AG10803 (cell line): ENCODE measurements at regions not wholly inside any gene's neighbourhood (a gene's known extent, or its start where the extent isn't known, plus 50 kb on each side); places are given as distances from the start of the nearest gene placed in this dataset.

Experiments
- DNase-seq: peaks from one replicate; pipeline ENCODE4 v3.0.0; 2010; ENCODE audit warnings: low read depth
- H3K4me3 ChIP-seq: 2 replicates; pipeline ENCODE4 v1.5.1; 2011; ENCODE audit warnings: mild to moderate bottlenecking, low read length, control low read depth
- CTCF ChIP-seq: conservative IDR thresholded peaks from 2 replicates; pipeline ENCODE4 v1.5.1; 2011; ENCODE audit warnings: mild to moderate bottlenecking, low read length, control low read depth, inconsistent platforms

GRCh38 chr4:72983709-72984108 lies 85.8 kb downstream of the COX18 start:
- TF ChIP-seq CTCF = no peak
- no peak for DNase-seq
- no peak overlapping the region for H3K4me3 ChIP-seq

- TF ChIP-seq CTCF = no peak
- no peak for DNase-seq
- H3K4me3 ChIP-seq = no peak overlapping the region
Measured at GRCh38 chr4:72977936-72978485, 91.5 kb downstream of the COX18 start.

- TF ChIP-seq CTCF = no peak
- peak; percentile 53 for DNase-seq
- H3K4me3 ChIP-seq = no peak overlapping the region
Measured at GRCh38 chr4:72975488-72975784, 94.1 kb downstream of the COX18 start.

- H3K4me3 ChIP-seq = no peak overlapping the region
- peak; percentile 55 for DNase-seq
Measured at GRCh38 chr4:72974694-72975487, 94.6 kb downstream of the COX18 start.

GRCh38 chr4:72971572-72971971 lies 97.9 kb downstream of the COX18 start:
- TF ChIP-seq CTCF = no peak
- peak; percentile 76 for DNase-seq

More at GRCh38 chr4:72974694-72975487, 94.6 kb downstream of the COX18 start:
- no peak for TF ChIP-seq CTCF

GRCh38 chr4:72970756-72971155 lies 98.8 kb downstream of the COX18 start:
- TF ChIP-seq CTCF = no peak
- no peak for DNase-seq
- H3K4me3 ChIP-seq = no peak overlapping the region

More at GRCh38 chr4:72971572-72971971, 97.9 kb downstream of the COX18 start:
- H3K4me3 ChIP-seq = no peak overlapping the region

- no peak for TF ChIP-seq CTCF
- no peak overlapping the region for H3K4me3 ChIP-seq
- DNase-seq = peak; percentile 35
Measured at GRCh38 chr4:72969976-72970375, 99.5 kb downstream of the COX18 start.
